ENCODE measurements at regions not wholly inside any gene's neighbourhood (a gene's known extent, or its start where the extent isn't known, plus 50 kb on each side); places are given as distances from the start of the nearest gene placed in this dataset.

DNA sequence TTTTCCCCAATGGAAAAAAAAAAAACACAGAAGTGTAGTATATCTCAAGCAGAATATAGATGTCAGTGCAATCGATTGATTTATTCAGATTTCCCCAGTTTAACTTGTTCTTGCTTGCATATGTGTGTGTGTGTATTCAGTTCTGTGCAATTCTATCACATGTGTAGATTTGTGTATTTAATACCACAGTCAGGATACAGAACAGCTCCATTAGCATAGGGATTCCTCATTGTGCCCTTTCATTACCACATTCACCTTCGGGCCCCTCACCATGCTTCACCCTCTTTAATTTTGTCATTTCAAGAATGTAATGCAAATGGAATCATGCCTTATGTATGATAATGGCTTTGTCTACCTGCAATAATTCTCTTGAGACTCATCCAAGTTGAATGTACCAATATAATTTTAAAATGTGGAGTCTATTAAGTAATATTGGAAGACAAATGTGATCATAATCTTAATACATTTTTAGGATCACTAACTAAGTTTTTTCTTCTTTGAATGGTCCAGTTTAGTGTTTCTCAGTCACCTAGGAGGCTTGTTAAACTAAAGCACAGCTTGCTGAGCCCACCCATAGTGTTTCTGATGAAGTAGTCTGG is 187.9 kb downstream of the TENT5A start:
- WGBS: 83% methylated on average over 2 of the region's 2 CpGs
- Histone ChIP-seq H3K9ac (ENCODE audit: low read depth, low read length) (no peak overlapping the region), H3K4me3 (ENCODE audit: low read length) (no peak overlapping the region), H3K4me1 (ENCODE audit: insufficient read depth, low read length) (peaks cover 31% of the 10 kb centered on the region), H3K27me3 (ENCODE audit: insufficient read depth, low read length) (no peaks in the 10 kb centered on the region), H3K27ac (ENCODE audit: low read depth, low read length) (0 out of 2 replicates have a peak overlapping the region, but pooled peaks have one; percentile 3), H3K9me3 (ENCODE audit: insufficient read depth, low read depth, low read length) (no peaks in the 10 kb centered on the region), H3K36me3 (ENCODE audit: insufficient read depth, low read length) (no peaks in the 10 kb centered on the region)

DNA sequence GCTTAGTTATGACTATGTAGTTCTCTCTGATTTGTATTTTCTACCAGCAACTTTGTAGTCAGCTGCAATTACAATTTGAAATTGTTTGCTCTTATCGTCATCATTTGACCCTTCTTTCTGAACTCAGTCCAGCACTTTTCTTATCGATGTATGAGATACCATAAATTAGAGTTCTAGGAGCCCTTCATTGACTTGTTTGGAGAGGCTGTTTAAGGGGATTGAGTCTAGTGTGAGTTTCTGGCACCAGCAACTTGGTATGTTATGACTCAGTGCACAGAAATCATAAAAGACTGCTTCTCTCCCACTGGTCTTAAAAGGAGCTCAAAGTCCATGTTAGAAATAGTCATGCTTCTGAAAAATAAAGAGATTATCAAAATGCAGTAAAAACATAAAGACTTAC is 190.3 kb downstream of the TENT5A start:
- Histone ChIP-seq H3K27me3 (ENCODE audit: insufficient read depth, low read length) (no peaks in the 10 kb centered on the region), H3K36me3 (ENCODE audit: insufficient read depth, low read length) (no peaks in the 10 kb centered on the region), H3K4me1 (ENCODE audit: insufficient read depth, low read length) (peaks cover 31% of the 10 kb centered on the region), H3K4me3 (ENCODE audit: low read length) (no peak overlapping the region), H3K9me3 (ENCODE audit: insufficient read depth, low read depth, low read length) (no peaks in the 10 kb centered on the region), H3K9ac (ENCODE audit: low read depth, low read length) (no peak overlapping the region), H3K27ac (ENCODE audit: low read depth, low read length) (no peak overlapping the region; the same call in 1 of the 2 replicates)
- 91% methylated on average over 2 of the region's 2 CpGs for WGBS

DNA sequence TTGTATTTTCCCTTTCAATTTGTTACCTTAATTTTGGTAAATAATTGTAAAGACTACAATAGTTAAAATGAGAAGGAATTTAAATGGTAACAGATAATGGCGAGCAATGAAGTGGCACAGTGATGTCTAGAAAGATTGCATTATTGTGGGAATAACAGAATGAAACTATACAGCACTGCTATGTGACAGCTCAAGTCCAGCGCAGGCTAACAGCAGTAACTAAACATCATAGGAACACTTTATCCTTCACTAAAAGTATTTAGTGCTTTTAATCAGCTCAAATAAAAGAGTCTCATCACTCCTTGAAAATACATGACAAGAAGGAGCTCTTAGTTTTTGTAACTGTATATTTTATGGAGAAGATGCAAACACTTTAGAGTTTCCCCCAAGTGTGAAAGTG is 190.8 kb downstream of the TENT5A start:
- 94% methylated on average over 2 of the region's 2 CpGs for WGBS
- no peaks in the 10 kb centered on the region for H3K27me3 ChIP-seq (ENCODE audit: insufficient read depth, low read length)
- H3K27ac ChIP-seq (ENCODE audit: low read depth, low read length): no peak overlapping the region; the same call in 1 of the 2 replicates
- no peak overlapping the region for H3K9ac ChIP-seq (ENCODE audit: low read depth, low read length)
- peaks cover 31% of the 10 kb centered on the region for H3K4me1 ChIP-seq (ENCODE audit: insufficient read depth, low read length)
- no peak overlapping the region for H3K4me3 ChIP-seq (ENCODE audit: low read length)
- no peaks in the 10 kb centered on the region for H3K36me3 ChIP-seq (ENCODE audit: insufficient read depth, low read length)
- H3K9me3 ChIP-seq (ENCODE audit: insufficient read depth, low read depth, low read length): no peaks in the 10 kb centered on the region

DNA sequence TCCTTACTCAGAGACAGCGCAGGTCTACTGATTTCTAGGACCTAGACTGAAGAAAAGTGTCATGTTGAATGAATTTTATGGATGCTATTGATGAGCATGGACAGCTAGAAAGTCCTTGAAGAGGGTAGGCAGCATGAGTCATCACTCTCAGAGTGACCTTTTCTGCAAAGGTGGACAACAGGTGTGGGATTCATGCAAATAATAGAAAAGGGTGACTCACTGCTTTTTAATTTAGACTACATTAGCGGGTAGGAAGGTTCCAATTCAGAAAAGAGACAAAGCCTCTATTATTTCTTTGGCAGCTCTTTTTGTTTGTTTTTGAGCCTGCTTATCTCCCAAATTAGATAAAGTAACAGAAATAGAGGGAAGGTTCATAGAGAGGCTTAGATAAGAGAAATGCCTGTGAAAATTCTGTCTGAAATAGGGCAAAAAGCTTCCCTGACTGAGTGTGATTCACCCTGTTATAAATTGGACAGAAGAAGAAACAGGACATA is 191.4 kb downstream of the TENT5A start:
- WGBS: 81% methylated on average over 2 of the region's 2 CpGs
- Histone ChIP-seq H3K4me1 (ENCODE audit: insufficient read depth, low read length) (peaks cover 31% of the 10 kb centered on the region), H3K27me3 (ENCODE audit: insufficient read depth, low read length) (no peaks in the 10 kb centered on the region), H3K9ac (ENCODE audit: low read depth, low read length) (no peak overlapping the region), H3K36me3 (ENCODE audit: insufficient read depth, low read length) (no peaks in the 10 kb centered on the region), H3K4me3 (ENCODE audit: low read length) (no peak overlapping the region), H3K9me3 (ENCODE audit: insufficient read depth, low read depth, low read length) (no peaks in the 10 kb centered on the region), H3K27ac (ENCODE audit: low read depth, low read length) (no peak overlapping the region)

DNA sequence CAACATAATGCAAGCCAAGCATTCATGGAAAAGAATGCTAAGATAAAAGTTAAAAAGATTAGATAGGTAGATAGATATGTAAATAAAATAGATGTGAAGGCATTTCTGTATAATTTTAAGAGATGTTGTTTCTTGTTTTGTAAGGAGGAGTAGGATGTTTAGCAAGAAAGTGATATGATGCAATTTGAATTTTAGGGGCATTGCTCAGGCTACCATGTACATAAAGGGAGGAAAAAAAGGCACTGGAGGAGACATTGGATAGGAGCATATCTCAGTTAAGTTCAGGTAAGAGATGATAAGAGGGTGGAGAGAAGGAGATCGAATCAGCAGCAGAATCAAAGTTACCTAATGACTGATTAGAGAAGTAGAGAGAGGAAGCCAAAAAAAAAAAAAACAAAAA is 194.7 kb downstream of the TENT5A start:
- H3K9ac ChIP-seq (ENCODE audit: low read depth, low read length): no peak overlapping the region
- H3K9me3 ChIP-seq (ENCODE audit: insufficient read depth, low read depth, low read length): no peaks in the 10 kb centered on the region
- H3K27me3 ChIP-seq (ENCODE audit: insufficient read depth, low read length): no peaks in the 10 kb centered on the region
- WGBS: 86% methylated on average over 1 of the region's 1 CpG
- peaks cover 14% of the 10 kb centered on the region; the same call in 1 of the 2 replicates for H3K4me1 ChIP-seq (ENCODE audit: insufficient read depth, low read length)
- H3K4me3 ChIP-seq (ENCODE audit: low read length): no peak overlapping the region
- no peak overlapping the region for H3K27ac ChIP-seq (ENCODE audit: low read depth, low read length)
- H3K36me3 ChIP-seq (ENCODE audit: insufficient read depth, low read length): no peaks in the 10 kb centered on the region

DNA sequence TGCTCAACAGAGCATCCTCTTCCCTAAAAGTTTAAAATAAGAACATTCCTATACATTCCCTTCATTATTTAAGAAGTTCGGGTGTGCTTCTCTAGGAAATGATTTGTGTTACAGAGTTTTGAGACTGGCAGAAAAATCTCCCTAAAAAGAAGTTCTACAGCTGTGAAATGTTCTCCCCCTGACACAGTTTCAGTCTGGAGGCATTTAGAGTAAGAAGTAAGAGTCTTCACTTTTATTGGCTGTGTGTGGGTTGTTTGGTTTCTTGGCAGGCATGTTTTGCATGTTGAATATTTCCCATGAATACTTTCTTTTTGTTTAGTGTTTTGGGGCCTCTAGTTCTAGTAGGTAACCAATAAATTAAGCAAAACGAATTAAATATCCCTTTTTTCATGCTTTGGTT is 195.9 kb downstream of the TENT5A start:
- no peak overlapping the region for H3K9ac ChIP-seq (ENCODE audit: low read depth, low read length)
- WGBS: no CpG with 5 or more reads among the region's 2 CpGs

DNA sequence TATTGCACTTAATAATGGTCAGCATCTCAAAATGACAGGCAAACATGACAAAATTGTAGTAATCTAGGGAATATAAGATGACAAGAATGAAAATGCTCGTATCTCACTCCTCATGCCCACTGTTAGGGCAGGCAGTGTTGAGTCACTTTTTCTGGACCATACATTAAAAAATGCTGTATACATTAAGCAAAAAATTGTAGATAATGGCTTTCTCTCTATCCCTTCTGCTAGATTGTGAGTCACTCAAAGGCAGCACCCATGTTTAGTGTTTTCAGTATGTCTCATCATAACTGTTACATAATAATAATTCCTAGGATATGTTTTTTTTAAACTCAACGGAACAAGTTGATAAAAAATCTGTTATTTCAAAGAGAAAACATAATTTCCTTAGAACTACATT is 199.3 kb downstream of the TENT5A start:
- no peaks in the 10 kb centered on the region for H3K4me1 ChIP-seq (ENCODE audit: insufficient read depth, low read length)
- no peaks in the 10 kb centered on the region for H3K9me3 ChIP-seq (ENCODE audit: insufficient read depth, low read depth, low read length)
- H3K4me3 ChIP-seq (ENCODE audit: low read length): no peak overlapping the region
- H3K36me3 ChIP-seq (ENCODE audit: insufficient read depth, low read length): no peaks in the 10 kb centered on the region
- no peak overlapping the region for H3K9ac ChIP-seq (ENCODE audit: low read depth, low read length)
- no peaks in the 10 kb centered on the region for H3K27me3 ChIP-seq (ENCODE audit: insufficient read depth, low read length)
- WGBS: 94% methylated on average over 2 of the region's 2 CpGs
- H3K27ac ChIP-seq (ENCODE audit: low read depth, low read length): no peak overlapping the region

More for the DNA sequence above, 195.9 kb downstream of the TENT5A start:
- Histone ChIP-seq H3K27me3 (ENCODE audit: insufficient read depth, low read length) (no peaks in the 10 kb centered on the region), H3K27ac (ENCODE audit: low read depth, low read length) (no peak overlapping the region), H3K4me1 (ENCODE audit: insufficient read depth, low read length) (peaks cover 6% of the 10 kb centered on the region; the same call in 1 of the 2 replicates), H3K36me3 (ENCODE audit: insufficient read depth, low read length) (no peaks in the 10 kb centered on the region), H3K4me3 (ENCODE audit: low read length) (no peak overlapping the region), H3K9me3 (ENCODE audit: insufficient read depth, low read depth, low read length) (no peaks in the 10 kb centered on the region)

DNA sequence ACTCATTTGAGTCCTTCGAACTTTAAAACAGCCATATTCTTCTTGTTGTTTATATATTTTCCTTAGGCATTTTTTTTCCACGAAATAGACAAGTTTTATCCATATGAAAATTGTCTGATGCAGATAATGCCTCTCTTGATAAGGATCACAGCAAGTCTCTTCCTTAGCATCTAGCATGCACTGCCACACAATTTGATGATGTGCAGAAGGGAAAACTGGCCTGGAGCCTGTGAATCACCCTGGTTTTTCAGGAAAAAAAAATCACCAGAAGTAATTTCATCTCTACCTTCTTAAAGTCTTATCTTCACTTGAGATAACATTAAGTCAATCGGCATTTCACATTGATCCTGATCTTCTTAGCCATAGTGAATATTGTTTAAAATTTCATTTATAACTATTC is 199.8 kb downstream of the TENT5A start:
- H3K27ac ChIP-seq (ENCODE audit: low read depth, low read length): no peak overlapping the region
- WGBS: 73% methylated on average over 2 of the region's 3 CpGs
- no peak overlapping the region for H3K4me3 ChIP-seq (ENCODE audit: low read length)
- no peaks in the 10 kb centered on the region for H3K9me3 ChIP-seq (ENCODE audit: insufficient read depth, low read depth, low read length)
- no peaks in the 10 kb centered on the region for H3K4me1 ChIP-seq (ENCODE audit: insufficient read depth, low read length)
- no peaks in the 10 kb centered on the region for H3K27me3 ChIP-seq (ENCODE audit: insufficient read depth, low read length)
- no peaks in the 10 kb centered on the region for H3K36me3 ChIP-seq (ENCODE audit: insufficient read depth, low read length)
- H3K9ac ChIP-seq (ENCODE audit: low read depth, low read length): no peak overlapping the region

DNA sequence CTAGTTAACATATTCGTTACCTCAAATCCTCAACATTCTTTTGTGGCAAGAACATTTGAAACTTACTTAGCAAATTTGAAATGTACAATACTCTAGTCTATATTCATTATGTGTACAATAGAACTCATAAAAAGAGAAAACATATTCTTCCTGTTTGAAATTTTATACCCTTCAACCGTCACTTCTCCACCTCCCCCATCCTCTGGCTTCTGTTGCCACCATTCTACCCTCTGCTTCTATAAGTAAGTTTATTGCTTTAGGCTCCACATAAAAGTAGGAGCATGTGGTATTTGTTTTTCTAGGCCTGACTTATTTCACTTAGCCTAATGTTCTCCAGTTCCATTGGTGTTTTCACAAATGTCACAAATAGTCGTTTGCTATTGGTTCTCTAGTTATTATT is 205.3 kb downstream of the TENT5A start:
- Histone ChIP-seq H3K9me3 (ENCODE audit: insufficient read depth, low read depth, low read length) (no peaks in the 10 kb centered on the region), H3K4me1 (ENCODE audit: insufficient read depth, low read length) (peaks cover 8% of the 10 kb centered on the region; the same call in 1 of the 2 replicates), H3K36me3 (ENCODE audit: insufficient read depth, low read length) (no peaks in the 10 kb centered on the region), H3K27ac (ENCODE audit: low read depth, low read length) (no peak overlapping the region), H3K27me3 (ENCODE audit: insufficient read depth, low read length) (no peaks in the 10 kb centered on the region), H3K9ac (ENCODE audit: low read depth, low read length) (no peak overlapping the region), H3K4me3 (ENCODE audit: low read length) (no peak overlapping the region)
- 90% methylated on average over 2 of the region's 3 CpGs for WGBS

DNA sequence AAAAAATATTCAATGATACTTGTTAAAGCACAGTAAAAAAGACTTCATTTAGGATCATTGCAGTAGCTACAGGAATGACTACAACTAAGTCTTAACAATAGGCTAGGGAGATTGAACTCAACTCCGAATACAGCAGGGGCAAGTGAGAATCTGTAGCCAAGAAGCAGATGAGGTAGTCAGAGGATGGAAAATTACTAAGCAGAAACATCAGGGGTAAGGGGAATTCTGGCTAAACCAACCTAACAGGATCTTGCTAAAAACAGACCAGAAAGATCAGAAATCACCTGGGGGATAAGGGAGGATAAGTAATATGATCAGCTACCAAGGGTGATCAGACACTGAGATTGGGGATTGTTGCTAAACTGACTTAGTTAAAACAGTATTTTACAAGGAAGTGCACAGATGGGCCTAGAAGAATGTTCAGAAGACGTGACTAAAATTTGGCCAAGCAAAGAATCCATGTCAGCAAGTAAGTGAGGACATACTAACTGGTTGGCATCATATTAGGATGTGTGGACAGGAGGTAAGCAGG is 217.5 kb downstream of the TENT5A start:
- Histone ChIP-seq H3K4me1 (ENCODE audit: insufficient read depth, low read length) (no peaks in the 10 kb centered on the region), H3K27ac (ENCODE audit: low read depth, low read length) (no peak overlapping the region), H3K36me3 (ENCODE audit: insufficient read depth, low read length) (no peaks in the 10 kb centered on the region), H3K9ac (ENCODE audit: low read depth, low read length) (no peak overlapping the region), H3K4me3 (ENCODE audit: low read length) (no peak overlapping the region), H3K27me3 (ENCODE audit: insufficient read depth, low read length) (no peaks in the 10 kb centered on the region), H3K9me3 (ENCODE audit: insufficient read depth, low read depth, low read length) (no peaks in the 10 kb centered on the region)
- WGBS: 90% methylated on average over 2 of the region's 2 CpGs

DNA sequence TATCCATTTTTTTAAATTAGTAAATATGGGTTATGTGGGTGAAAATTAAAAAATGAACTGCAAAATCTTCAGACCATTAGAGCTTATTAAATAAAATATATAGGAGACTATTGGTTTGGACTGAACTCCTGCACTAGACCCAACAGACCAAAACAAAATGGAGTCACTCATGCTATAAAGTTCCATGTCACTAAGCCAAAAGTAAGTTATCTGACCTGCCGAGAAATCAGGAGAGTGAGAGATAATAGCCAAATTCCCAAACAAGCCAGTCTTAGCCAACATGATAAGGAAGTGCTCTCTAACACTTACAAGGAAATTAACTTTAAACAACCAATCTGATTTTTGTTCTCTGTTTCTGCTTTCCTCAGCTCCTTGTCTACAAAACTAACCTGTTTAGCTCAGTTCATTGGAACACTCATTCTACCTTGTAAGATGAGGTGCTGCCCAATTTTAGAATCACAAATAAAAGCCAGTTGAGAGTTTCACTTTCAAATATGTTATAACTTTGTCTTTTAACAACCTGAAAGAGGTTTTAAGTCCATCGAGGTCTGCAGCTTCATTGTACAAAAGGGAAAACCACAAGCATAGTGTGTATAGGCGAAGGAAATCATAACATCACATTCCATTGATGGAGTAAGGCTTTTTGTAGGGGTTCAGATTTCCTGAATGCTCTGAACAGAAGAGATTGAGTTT is 220.5 kb downstream of the TENT5A start:
- H3K4me1 ChIP-seq (ENCODE audit: insufficient read depth, low read length): no peaks in the 10 kb centered on the region
- 91% methylated on average over 3 of the region's 3 CpGs for WGBS
- no peaks in the 10 kb centered on the region for H3K9me3 ChIP-seq (ENCODE audit: insufficient read depth, low read depth, low read length)
- no peak overlapping the region for H3K4me3 ChIP-seq (ENCODE audit: low read length)
- H3K27me3 ChIP-seq (ENCODE audit: insufficient read depth, low read length): no peaks in the 10 kb centered on the region
- no peak overlapping the region for H3K9ac ChIP-seq (ENCODE audit: low read depth, low read length)
- no peaks in the 10 kb centered on the region for H3K36me3 ChIP-seq (ENCODE audit: insufficient read depth, low read length)
- no peak overlapping the region for H3K27ac ChIP-seq (ENCODE audit: low read depth, low read length)
